Spleen (tissue), 7 donors: ENCODE measurements at regions not wholly inside any gene's neighbourhood (a gene's known extent, or its start where the extent isn't known, plus 50 kb on each side); places are given as distances from the start of the nearest gene placed in this dataset.

Experiments
- CTCF ChIP-seq, 11 experiments: fragments of 200-600 bp in 7 of 11; fragments of 450-650 bp in 4 of 11; sonication (generic) in 4 of 11; IDR thresholded peaks in 8 of 11; conservative IDR thresholded peaks in 3 of 11; 1 replicate in 7 of 11; 2 replicates in 4 of 11; pipeline versions ENCODE4 v1.4.0 to v1.8.0; 2016 to 2021; ENCODE audit warnings: antibody characterized with exemption in 11 of 11, inconsistent platforms in 4 of 11, mild to moderate bottlenecking in 1 of 11
- POLR2A ChIP-seq, 3 donors: fragments of 450-650 bp; IDR thresholded peaks; one replicate each; pipeline ENCODE4 v1.5.1; 2017; ENCODE audit warnings: antibody characterized with exemption in 3 of 3, mild to moderate bottlenecking in 1 of 3
- POLR2AphosphoS5 ChIP-seq, 3 donors: sonication (generic); formaldehyde crosslinking; IDR thresholded peaks; one replicate each; pipeline ENCODE4 v1.5.1; 2017; ENCODE audit warnings: antibody characterized with exemption in 3 of 3
- donor health status: DM: no; HTN: no; CAD: no; lungs with moderate emphysema.
- donor health status: DM: no; HTN: no; CAD: no.
- donor health status: DM: no; HTN: no; CAD: no.

GRCh38 chr5:4370218-4370617, 769.9 kb upstream of the ADAMTS16 start:
- TF ChIP-seq POLR2AphosphoS5 (IDR thresholded peaks at IDR 0.05): no peak
- TF ChIP-seq POLR2A (IDR thresholded peaks at IDR 0.05): no peak
- TF ChIP-seq CTCF (IDR thresholded peaks at IDR 0.05 in 8 of 11, conservative IDR thresholded peaks at IDR 0.05 in 3 of 11): no peak
